DND-41 (cell line): ENCODE measurements at regions not wholly inside any gene's neighbourhood (a gene's known extent, or its start where the extent isn't known, plus 50 kb on each side); places are given as distances from the start of the nearest gene placed in this dataset.

Experiments used
- ATAC-seq: fragments of 200-7000 bp; cut with Tn5 transposase; 3 replicates; pipeline ENCODE4 v1.9.1; 2021; ENCODE audit warnings: low read depth; ENCODE audit not compliant: insufficient read depth
- DNase-seq: peaks from one replicate; pipeline ENCODE4 v3.0.0-alpha.2; 2020
- H2AFZ ChIP-seq: 2 replicates; pipeline ENCODE4 v1.6.0; 2012; ENCODE audit warnings: low read depth, low read length
- H3K27ac ChIP-seq: 2 replicates; pipeline ENCODE4 v1.5.1; 2012; ENCODE audit warnings: low read length, inconsistent platforms
- H3K27me3 ChIP-seq: fragments of 200-600 bp; sonication (generic); 2 replicates; pipeline ENCODE4 v1.6.0; 2012; ENCODE audit warnings: low read length, mild to moderate bottlenecking, inconsistent platforms; ENCODE audit not compliant: insufficient read depth, poor library complexity
- H3K36me3 ChIP-seq: 2 replicates; pipeline ENCODE4 v1.5.1; 2012; ENCODE audit warnings: low read length, inconsistent platforms; ENCODE audit not compliant: insufficient read depth
- H3K4me1 ChIP-seq: 2 replicates; pipeline ENCODE4 v1.5.1; 2012; ENCODE audit warnings: mild to moderate bottlenecking, low read length; ENCODE audit not compliant: insufficient read depth
- H3K4me2 ChIP-seq: 2 replicates; pipeline ENCODE4 v1.6.0; 2012; ENCODE audit warnings: mild to moderate bottlenecking, moderate library complexity, low read length, inconsistent platforms; ENCODE audit not compliant: insufficient read depth
- H3K4me3 ChIP-seq, 2 experiments: fragments of 200-600 bp in 1 of 2; shearing (Covaris generic) in 1 of 2; 2 replicates each; pipeline ENCODE4 v1.5.1; 2012 to 2016; ENCODE audit warnings: inconsistent platforms in 2 of 2, low read length in 2 of 2, mild to moderate bottlenecking in 2 of 2, low read depth in 1 of 2, moderate library complexity in 1 of 2
- H3K79me2 ChIP-seq: 2 replicates; pipeline ENCODE4 v1.6.0; 2012; ENCODE audit warnings: low read length, inconsistent platforms; ENCODE audit not compliant: insufficient read depth
- H3K9ac ChIP-seq: 2 replicates; pipeline ENCODE4 v1.6.0; 2012; ENCODE audit warnings: low read depth, mild to moderate bottlenecking, inconsistent platforms, low read length, moderate library complexity
- H3K9me3 ChIP-seq: 2 replicates; pipeline ENCODE4 v1.5.1; 2012; ENCODE audit warnings: low read length, moderate library complexity, mild to moderate bottlenecking, inconsistent platforms; ENCODE audit not compliant: insufficient read depth, severe bottlenecking
- H4K20me1 ChIP-seq: 2 replicates; pipeline ENCODE4 v1.6.0; 2012; ENCODE audit warnings: low read length; ENCODE audit not compliant: insufficient read depth
- EZH2 ChIP-seq: IDR thresholded peaks from 3 replicates; pipeline ENCODE4 v1.6.1; 2012; ENCODE audit warnings: borderline replicate concordance, low read depth, mild to moderate bottlenecking, moderate library complexity, low read length, inconsistent platforms; ENCODE audit not compliant: severe bottlenecking
- TF ChIP-seq, protein P1 (sequence below): IDR thresholded peaks from 2 replicates; pipeline ENCODE4 v1.5.1; 2012; ENCODE audit warnings: borderline replicate concordance, low read length, moderate library complexity, mild to moderate bottlenecking; ENCODE audit not compliant: poor library complexity, severe bottlenecking; ENCODE audit errors: extremely low read depth

DNA sequence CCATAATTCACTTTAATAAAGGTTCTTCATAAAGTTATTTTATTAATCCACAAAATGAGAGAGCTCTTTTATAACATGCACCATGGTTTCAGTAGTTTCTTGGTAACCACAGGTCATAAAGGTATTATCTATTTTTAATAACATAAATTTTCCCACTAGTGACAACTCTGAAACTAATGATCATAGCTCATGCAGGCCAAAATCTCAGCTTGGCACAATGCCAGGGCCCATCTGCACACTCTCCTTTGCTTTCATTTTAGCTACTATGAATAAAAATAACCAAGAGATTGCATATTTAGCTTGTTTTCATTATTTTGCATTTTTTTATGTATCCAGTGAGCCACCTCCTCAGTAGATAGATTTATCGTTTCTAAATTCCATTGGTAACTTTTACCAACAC, 691.8 kb upstream of the CHAC2 start:
- H3K9ac ChIP-seq: no peak overlapping the region
- ATAC-seq (no peak), DNase-seq (no peak)
- no peak overlapping the region for H3K27ac ChIP-seq
- no peak overlapping the region for H3K4me2 ChIP-seq
- no peaks in the 10 kb centered on the region for H3K79me2 ChIP-seq
- no peaks in the 10 kb centered on the region for H3K4me1 ChIP-seq
- no peak overlapping the region for H3K4me3 ChIP-seq
- TF ChIP-seq EZH2: no peak
- TF ChIP-seq, protein P1, sequence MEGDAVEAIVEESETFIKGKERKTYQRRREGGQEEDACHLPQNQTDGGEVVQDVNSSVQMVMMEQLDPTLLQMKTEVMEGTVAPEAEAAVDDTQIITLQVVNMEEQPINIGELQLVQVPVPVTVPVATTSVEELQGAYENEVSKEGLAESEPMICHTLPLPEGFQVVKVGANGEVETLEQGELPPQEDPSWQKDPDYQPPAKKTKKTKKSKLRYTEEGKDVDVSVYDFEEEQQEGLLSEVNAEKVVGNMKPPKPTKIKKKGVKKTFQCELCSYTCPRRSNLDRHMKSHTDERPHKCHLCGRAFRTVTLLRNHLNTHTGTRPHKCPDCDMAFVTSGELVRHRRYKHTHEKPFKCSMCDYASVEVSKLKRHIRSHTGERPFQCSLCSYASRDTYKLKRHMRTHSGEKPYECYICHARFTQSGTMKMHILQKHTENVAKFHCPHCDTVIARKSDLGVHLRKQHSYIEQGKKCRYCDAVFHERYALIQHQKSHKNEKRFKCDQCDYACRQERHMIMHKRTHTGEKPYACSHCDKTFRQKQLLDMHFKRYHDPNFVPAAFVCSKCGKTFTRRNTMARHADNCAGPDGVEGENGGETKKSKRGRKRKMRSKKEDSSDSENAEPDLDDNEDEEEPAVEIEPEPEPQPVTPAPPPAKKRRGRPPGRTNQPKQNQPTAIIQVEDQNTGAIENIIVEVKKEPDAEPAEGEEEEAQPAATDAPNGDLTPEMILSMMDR: no peak
- H2AFZ ChIP-seq: no peak overlapping the region
- H3K27me3 ChIP-seq: no peaks in the 10 kb centered on the region
- H3K9me3 ChIP-seq: no peaks in the 10 kb centered on the region
- no peaks in the 10 kb centered on the region for H4K20me1 ChIP-seq
- H3K36me3 ChIP-seq: no peaks in the 10 kb centered on the region

DNA sequence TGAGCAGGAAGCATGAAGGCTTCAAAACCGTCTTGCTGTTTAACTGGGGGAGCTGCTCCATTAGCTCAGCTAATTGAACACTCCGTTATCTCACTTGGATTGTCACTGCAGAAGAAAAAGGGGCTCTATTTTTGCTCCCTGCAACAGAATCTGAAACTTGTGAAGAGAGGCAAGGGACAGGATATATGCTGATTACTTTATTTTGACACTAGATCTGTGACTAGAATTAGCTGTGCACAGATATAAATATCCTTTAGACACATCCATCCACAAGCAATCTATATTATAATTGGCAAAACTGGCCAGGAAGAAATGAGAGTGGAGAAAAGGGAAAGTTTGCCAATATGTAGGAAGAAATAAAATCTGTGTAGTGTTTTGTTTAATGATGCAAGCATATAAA, 700.1 kb upstream of the CHAC2 start:
- no peak overlapping the region for H3K4me2 ChIP-seq
- no peaks in the 10 kb centered on the region for H3K4me1 ChIP-seq
- H3K27ac ChIP-seq: no peak overlapping the region
- H3K9ac ChIP-seq: no peak overlapping the region
- no peaks in the 10 kb centered on the region for H3K9me3 ChIP-seq
- no peaks in the 10 kb centered on the region for H4K20me1 ChIP-seq
- no peak for TF ChIP-seq EZH2
- TF ChIP-seq, protein P1: no peak
- H3K4me3 ChIP-seq: no peak overlapping the region
- DNase-seq (no peak), ATAC-seq (no peak)
- no peak overlapping the region for H2AFZ ChIP-seq
- H3K36me3 ChIP-seq: no peaks in the 10 kb centered on the region
- H3K79me2 ChIP-seq: no peaks in the 10 kb centered on the region
- H3K27me3 ChIP-seq: no peaks in the 10 kb centered on the region

DNA sequence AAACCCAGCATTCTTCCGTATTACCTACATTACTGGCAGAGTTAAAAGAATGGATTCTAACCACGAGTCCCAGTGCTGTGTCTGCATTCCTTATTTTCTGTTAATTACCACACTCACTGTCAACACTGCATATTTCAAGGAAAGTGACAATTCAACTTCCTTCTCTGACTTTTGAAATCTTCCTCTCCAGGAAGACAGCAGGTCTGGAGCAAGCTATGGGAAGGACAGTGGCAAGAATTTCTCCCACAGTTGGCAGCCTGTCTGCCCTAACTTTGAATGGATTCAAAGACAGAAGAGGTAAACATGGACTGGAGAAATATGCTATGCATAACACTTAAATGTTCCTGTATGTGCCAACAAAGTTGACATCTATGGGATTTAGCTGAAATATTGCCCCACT, 700.5 kb upstream of the CHAC2 start:
- ATAC-seq (no peak), DNase-seq (no peak)
- Histone ChIP-seq H2AFZ (no peak overlapping the region), H3K4me1 (no peaks in the 10 kb centered on the region), H3K4me2 (no peak overlapping the region), H3K9ac (no peak overlapping the region), H3K9me3 (no peaks in the 10 kb centered on the region), H3K27me3 (no peaks in the 10 kb centered on the region), H3K4me3 (no peak overlapping the region), H3K79me2 (no peaks in the 10 kb centered on the region), H3K27ac (no peak overlapping the region), H3K36me3 (no peaks in the 10 kb centered on the region), H4K20me1 (no peaks in the 10 kb centered on the region)
- no peak for TF ChIP-seq EZH2
- TF ChIP-seq, protein P1: no peak

DNA sequence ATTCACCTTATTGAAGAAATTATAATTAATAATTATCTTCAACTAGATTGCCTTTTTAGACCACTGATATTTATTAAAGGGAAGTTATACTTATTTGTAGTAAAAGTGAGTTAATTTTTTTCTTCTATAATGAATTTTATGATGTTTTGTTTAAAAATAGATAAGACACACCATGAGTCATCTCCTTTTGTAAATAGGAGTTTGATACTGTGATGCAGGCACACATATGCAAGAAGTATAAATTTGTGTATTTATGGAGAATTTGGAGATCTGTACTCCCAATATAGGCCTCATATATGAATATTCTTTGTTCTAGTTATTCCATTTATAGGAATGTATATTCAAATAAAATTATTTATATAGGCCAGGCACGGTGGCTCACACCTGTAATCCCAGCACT, 703.5 kb upstream of the CHAC2 start:
- no peaks in the 10 kb centered on the region for H3K27me3 ChIP-seq
- H4K20me1 ChIP-seq: no peaks in the 10 kb centered on the region
- no peaks in the 10 kb centered on the region for H3K4me1 ChIP-seq
- H3K4me2 ChIP-seq: no peak overlapping the region
- no peak for TF ChIP-seq EZH2
- TF ChIP-seq, protein P1: no peak
- H3K27ac ChIP-seq: no peak overlapping the region
- no peaks in the 10 kb centered on the region for H3K9me3 ChIP-seq
- no peak overlapping the region for H3K9ac ChIP-seq
- H3K79me2 ChIP-seq: no peaks in the 10 kb centered on the region
- no peak overlapping the region for H2AFZ ChIP-seq
- ATAC-seq (no peak), DNase-seq (no peak)
- H3K4me3 ChIP-seq: no peak overlapping the region
- H3K36me3 ChIP-seq: no peaks in the 10 kb centered on the region
